Activated CD8-positive, alpha-beta memory T cell treated with anti-CD3 and anti-CD28 coated beads for 36 hours (primary cell): ENCODE measurements at regions not wholly inside any gene's neighbourhood (a gene's known extent, or its start where the extent isn't known, plus 50 kb on each side); places are given as distances from the start of the nearest gene placed in this dataset.

Experiments
- CTCF ChIA-PET: fragments of 350-600 bp; sonication (Branson Sonifier 250); formaldehyde crosslinking; loops from one replicate; lab custom pipeline; 2021; ENCODE audit warnings: antibody characterized with exemption; lab: Charles Lee
- POLR2A ChIA-PET: fragments of 350-600 bp; sonication (Branson Sonifier 250); formaldehyde crosslinking; loops from one replicate; lab custom pipeline; 2021; ENCODE audit warnings: antibody characterized with exemption; lab: Charles Lee

DNA sequence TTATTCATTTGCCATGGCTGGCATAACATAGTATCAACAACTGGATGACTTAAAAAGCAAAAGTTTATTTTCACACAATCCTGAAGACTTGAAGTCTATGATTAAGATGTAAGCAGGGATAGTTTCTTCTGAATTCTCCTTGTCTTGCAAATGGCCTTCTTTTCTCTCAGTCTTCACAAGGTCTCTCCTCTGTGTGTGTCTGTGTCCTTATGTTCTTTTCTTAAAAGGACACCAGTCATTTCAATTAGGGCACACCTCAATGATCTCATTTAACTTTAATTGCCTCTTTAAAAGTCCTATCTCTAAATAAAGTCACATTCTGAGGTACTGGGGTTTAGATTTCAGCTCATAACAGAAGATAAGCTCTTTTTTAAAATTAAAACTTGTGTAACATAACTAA lies 399.7 kb downstream of the PABPC4L start:
- ChIA-PET POLR2A (no interaction called here), CTCF (no interaction called here)

DNA sequence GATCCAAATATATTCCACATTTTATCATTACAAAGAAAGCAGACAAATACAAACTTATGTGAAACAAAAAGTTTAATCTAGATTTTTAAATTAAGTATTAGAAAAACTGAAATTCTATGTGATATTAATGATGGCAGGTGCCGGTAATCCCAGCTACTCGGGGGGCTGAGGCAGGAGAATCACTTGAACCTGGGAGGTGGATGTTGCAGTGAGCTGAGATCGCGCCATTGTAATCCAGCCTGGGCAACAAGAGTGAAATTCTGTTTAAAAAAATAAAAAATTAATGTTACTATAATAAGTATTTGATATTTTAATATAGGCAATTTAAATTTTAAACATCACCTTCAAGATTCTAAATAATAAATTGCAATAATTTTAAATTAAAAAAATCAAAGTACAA lies 400.6 kb downstream of the PABPC4L start:
- ChIA-PET POLR2A (no interaction called here), CTCF (no interaction called here)

DNA sequence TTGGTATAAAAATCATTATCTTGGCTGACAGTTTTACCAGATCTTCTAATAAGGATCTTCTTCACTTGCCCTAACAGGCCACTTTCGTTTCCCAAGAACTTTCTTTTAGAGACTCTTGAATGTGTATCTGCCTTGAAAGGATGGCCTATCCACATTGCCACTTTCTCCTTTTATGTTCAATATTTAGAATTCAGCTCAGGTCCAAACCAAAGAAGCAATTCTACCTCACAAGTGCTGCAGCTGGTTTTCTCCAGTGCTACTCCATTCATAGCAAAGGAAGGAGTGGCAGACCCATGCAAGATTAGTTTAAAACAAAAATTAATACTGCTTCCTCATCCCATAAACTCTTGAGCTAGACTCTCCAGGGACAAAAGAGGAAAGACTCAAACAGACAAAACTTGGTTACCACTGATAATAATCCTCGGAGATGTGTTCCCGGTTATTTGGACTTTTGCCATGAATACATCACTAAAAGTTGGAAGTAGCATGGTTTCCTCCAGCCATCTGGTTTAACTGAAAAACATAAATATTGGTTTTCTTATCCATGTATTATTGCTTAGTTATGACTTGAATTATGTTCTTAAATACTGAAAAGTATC lies 401.8 kb downstream of the PABPC4L start:
- ChIA-PET CTCF (no interaction called here), POLR2A (no interaction called here)

DNA sequence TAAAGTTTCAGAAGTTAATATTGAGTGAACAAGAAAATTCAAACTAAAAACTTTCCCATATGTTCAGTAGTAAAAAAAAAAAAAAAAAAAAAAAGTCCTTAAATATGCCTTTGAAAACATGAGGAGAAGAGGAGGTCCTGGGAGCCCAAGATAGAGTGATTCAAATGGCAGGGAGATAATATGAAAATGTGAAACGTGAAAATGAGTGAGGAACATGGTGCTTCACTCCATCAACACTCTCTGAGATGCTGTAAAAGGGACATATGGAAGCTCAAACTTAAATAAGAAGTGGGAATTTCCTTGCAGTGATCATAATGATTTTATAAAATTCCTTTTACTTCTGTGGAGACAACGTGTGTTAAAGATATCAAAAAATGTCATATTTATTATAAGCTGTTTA lies 423.9 kb downstream of the PABPC4L start:
- POLR2A ChIA-PET, result no interaction called here
- CTCF ChIA-PET, result no interaction called here

DNA sequence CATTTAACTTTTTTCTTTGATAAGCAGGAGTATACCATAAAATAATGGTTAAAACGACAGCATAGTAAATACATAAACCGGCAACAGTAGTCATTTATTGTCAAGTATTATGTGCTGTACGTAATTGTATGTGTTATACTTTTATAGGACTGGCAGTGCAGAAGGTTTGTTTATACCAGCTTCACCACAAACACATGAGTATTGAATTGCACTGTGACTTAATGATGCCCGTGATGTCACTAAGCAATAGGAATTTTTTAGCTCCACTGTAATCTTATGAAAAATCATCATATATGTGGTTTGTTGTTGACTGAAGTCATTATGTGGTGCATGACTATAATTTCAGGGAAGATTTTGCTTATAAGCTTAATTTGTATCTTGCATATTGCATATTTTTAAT lies 424.6 kb downstream of the PABPC4L start:
- ChIA-PET CTCF (no interaction called here), POLR2A (no interaction called here)

DNA sequence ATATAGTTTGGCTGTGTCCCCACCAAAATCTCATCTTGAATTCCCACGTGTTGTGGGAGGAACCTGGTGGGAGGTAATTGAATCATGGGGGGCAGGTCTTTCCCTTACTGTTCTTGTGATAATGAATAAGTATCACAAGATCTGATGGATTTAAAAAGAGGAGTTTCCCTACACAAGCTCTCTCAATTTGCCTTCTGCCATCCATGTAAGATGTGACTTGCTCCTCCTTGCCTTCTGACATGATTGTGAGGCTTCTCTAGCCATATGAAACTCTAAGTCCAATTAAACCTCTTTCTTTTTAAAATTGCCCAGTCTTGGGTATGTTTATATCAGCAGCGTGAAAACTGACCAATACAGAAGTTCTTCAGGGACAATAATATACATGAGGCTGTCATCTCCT lies 425.1 kb downstream of the PABPC4L start:
- POLR2A ChIA-PET, result no interaction called here
- CTCF ChIA-PET, result no interaction called here

DNA sequence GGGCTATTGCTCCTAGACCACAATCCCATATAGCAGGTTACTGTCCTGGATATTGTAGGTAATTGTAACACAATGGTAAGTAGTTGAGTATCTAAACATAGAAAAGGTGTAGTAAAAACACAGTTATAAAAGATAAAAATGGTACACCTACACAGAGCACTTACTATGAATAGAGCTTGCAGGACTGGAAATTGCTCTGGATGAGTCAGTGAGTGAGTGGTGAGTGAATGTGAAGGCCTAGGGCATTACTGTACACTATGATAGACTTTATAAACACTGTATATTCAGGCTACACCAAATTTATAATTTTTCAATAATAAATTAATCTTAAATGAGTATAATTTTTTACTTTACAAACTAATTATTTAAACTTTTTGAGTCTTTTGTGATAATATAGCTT lies 425.7 kb downstream of the PABPC4L start:
- CTCF ChIA-PET, result no interaction called here
- POLR2A ChIA-PET, result no interaction called here

DNA sequence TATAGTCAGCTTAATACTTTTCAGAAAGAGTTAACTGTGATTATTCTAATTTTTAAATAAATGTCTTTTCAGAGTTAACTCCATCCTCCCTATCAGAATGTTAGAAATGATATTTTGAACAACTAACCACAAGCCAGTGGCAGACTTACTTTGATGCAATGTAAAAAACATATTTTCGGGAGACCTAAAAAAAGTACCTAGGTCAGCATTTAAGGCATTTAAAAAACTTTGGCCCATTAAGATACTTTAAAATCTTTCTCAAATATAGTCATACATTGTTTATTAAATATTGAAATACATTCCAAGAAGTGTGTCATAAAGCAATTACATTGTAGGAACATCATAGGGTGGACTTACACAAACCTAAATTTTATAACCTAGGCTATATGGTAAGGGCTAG lies 426.1 kb downstream of the PABPC4L start:
- CTCF ChIA-PET, result no interaction called here
- POLR2A ChIA-PET, result no interaction called here

DNA sequence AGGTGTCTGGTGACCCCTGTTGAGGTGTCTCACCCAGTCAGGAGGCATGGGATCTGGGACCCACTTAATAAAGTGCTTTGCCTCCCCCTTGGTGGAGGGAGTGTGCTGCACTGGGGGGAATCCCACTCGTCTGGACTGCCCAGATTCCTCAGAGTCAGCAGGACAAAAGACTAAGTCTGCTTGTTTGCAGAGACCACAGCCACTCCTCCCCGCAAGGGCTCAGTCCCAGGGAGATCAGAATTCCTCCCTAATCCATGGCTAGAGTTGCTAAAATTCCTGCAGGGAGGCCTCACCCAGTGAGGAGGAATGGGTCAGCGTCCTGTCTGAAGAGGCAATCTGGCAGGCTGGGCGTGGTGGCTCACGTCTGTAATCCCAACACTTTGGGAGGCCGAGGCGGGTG lies 442.2 kb downstream of the PABPC4L start:
- ChIA-PET POLR2A (no interaction called here), CTCF (no interaction called here)

DNA sequence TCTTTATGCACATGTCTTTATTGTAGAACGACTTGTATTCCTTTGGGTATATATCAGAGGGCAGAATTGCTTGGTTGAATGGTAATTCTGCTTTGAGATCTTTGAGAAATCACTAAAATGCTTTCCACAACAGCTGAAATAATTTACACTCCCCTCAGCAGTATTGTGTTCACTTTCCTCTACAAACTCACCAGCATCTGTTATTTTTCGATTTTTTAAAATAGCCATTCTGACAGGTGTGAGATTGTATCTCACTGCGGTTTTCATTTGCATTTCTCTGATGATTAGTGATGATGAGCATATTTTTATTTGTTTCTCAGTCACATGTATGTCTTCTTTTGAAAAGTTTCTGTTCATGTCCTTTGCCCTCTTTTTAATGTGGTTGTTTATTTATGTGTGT lies 459.8 kb downstream of the PABPC4L start:
- POLR2A ChIA-PET, result no interaction called here

DNA sequence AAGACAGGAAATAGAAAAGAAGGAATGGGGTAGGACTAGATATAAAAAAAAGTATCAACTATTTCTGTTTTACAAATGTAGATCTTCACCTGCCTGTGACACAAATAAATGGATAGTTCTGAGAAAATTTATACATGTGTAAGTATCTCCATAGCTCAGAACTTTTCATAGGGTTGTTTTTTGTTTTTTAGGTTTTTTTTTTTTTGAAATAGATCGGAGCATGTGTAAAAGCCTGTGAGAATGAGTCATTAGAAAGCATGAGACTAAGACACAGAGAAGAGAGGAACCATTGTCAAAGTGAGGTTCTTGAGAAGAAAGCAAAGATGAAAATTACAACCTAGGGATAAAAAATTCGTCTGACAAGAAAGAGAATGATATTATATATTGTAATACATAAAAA lies 481.6 kb downstream of the PABPC4L start:
- ChIA-PET CTCF (no interaction called here), POLR2A (no interaction called here)

More for the DNA sequence above, 459.8 kb downstream of the PABPC4L start:
- CTCF ChIA-PET, result no interaction called here

DNA sequence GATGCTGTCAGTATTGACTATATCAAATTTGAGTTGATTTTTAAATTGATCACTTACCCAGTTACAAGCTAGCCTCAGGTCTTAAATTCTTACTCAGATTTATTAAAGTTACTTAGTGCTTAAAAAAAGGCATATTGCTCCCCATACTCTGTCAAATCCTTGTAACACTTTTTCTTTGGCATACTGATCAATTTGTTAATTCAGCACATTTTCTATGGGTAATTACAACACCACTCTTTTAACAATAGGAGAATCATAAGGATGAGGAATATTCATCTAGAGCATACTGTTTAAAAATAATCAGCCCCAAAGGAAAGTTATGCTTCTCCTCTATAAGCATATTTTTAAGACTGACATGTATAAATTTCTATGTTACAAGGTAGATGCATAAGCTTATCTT lies 482.5 kb downstream of the PABPC4L start:
- ChIA-PET CTCF (no interaction called here), POLR2A (no interaction called here)

DNA sequence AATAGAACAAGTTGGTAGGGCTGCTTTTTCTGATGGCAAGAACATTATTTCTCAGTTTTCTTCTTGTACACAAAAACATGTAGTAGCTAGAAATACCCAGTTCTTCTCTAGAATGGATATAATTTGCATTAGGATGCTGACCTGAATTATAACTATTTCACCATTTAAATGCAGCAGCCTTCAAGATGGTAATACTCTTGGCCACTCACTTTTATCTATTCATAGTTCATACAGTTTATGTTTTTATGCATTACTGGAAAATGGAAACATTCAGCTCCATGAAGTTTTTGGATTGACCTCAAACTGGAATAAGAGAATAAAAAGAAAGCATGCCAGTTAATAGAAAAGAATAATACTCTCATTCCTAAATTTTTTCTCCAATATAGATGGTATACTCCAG lies 487.4 kb downstream of the PABPC4L start:
- ChIA-PET POLR2A (no interaction called here), CTCF (no interaction called here)

DNA sequence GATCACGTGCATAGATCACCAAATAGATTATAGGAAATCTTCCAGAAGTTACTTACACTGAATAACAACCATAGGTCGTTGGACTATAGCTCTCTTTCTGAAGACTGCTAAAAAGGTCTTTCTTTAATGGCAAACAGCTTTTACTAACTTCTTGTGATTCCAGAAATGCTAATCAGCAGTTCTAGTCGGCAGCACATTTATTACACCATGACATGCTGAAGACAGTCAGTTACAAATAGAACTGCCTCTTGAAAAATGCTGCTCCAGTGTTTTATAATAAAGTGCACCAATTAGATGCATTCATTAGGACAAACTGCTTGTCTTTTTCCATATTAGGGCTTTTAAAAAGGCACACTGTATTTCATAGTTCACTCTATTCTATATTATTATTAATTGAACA lies 488.2 kb downstream of the PABPC4L start:
- ChIA-PET CTCF (no interaction called here), POLR2A (no interaction called here)

DNA sequence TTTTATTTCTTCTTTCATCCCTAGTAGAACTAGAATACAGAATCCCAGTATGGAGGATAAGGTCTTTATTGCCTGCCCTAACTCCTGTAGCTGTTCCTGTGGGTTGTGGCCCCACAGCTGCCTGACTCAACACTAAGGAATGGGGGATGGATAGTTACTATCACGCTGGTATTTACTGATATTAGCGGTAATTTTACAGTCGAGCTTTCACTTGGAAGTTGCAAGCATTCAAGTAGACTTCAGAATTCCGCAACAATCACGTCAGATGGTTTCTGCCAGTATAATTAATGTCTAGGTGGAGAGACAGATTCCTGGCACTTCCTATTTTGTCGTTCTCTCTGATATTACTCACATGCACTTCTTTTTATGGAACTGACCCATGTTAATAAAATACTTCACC lies 489.8 kb downstream of the PABPC4L start:
- ChIA-PET POLR2A (no interaction called here), CTCF (no interaction called here)

DNA sequence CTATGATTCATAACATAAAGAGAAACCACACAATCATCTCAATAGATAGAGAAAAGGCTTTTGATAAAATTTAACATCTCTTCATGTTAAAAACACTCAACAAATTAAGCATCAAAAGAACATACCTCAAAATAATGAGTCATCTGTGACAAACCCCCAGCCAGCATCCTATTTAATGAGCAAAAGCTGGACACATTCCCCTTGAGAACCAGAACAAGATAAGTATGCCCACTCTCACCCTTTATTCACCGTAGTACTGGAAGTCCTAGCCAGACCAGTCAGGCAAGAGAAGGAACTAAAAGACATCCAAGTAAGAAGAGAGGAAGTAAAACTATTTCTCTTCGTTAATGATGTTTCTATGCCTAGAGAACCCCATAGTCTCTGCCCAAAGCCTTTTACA lies 507.2 kb downstream of the PABPC4L start:
- CTCF ChIA-PET, result no interaction called here

DNA sequence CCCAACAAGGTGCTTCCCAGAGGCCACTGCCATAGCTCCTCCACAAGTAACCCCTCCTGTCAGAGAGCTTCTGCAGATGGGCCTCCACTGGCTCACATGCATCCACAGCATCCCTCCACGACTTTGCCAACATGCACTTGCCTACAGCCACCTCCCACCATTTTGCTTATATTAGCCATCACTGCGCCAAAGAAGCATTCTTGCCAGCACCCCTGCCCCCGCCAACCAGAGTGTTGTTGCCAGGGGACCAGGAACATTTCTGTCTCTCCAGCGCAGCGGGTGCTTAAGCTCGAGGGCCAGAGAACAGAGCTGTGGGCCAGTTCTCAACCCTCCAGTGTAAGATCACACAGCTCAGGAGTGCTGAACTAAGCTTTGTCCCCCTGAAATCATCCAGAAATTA lies 517.6 kb downstream of the PABPC4L start:
- POLR2A ChIA-PET, result no interaction called here
- CTCF ChIA-PET, result no interaction called here

More for the DNA sequence above, 507.2 kb downstream of the PABPC4L start:
- POLR2A ChIA-PET, result no interaction called here

DNA sequence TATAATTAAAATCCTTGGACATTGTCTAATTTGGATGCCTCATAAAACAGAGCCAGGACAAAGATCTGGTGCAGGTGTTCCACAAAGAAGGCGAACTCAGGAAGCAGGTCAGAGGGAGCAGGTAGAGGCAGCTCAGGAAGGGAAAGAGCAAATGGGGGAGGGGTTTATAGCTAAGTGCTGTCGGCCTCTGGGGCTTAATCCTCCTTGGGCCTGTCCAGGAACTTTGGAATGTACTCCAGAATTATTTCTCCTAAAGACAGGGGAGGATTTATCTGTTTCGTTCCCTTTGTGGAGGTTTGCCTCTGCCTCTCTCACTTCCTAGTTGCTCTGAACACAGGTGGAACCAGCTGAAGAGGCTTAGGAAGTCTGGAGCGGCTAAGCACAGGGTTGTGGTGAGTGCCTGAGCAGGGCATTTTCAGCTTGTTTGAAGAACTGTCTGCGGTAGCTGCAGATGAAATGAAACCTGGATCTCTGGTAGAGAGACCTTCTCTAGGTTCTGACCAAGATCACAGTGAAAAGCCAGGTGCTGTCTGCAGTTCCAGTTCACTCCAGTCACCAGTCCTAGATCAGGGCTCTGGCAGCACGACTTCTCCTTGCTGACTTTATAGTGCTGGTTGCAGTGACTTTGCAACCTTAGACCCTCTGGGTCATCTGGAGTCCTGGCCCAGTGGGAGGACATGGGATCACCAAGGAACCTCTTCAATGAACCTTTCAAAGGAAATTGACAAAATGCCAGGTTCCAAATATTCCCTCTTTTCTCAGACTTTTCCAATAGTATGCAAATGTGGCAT lies 519.2 kb downstream of the PCDH10 start:
- ChIA-PET POLR2A (no interaction called here), CTCF (no interaction called here)

DNA sequence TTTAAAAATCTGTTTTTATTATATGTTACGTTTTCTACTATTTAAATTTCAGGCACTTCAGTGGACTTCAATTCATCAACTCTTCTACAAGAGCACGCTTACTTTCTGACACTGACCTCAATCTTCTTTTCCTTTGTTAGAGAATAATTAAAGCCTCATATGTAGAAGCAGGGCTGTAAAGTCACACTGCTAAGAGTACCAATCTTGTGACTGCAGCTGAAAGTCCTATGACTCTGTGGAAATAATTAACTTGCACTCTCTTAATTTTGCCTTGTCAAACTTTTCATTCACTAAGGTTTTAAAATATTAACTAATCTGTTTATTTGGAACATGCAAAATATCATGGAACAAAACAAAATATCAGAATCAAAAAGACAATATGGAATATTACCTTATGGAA lies 498.1 kb downstream of the PCDH10 start:
- CTCF ChIA-PET, result no interaction called here
- POLR2A ChIA-PET, result no interaction called here

DNA sequence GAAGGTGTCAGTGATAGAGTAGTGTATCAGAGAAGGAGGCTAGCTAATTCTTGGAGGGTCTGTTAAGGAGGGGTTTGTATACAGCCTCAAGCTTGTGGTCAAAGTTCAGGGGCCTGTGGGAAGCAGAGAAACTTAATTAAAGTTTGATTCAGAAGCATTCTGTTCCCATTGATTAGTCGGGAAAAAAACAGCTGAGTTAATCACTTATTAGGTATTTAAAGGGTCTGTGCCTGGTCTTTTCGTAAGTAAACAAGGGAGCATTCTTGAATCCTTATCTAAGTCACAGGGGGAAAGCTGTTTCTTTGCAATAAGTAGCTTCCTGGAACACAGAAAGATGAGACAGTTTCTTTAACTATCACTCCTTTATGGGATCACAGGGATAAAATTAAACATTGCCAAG lies 492.1 kb downstream of the PCDH10 start:
- ChIA-PET POLR2A (no interaction called here), CTCF (no interaction called here)

DNA sequence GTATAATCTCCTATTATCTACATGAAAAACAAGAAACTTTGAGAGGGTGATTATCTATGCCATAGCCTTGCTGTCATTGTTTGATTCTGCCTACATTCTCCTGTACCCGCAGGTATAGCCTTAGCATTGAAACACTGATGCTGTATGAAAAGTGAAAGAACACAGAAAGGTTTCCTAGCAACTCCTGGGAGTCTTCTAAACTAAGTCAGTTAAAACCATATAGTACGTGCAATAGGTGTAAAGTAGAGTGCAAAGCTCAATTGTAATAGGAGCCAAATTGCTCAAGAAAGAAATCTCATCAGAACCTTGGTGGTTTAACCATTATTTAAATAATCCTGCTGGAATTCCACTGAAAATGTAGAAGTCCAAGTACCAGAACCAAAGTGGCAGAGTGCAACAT lies 489.7 kb downstream of the PCDH10 start:
- ChIA-PET POLR2A (no interaction called here), CTCF (no interaction called here)

DNA sequence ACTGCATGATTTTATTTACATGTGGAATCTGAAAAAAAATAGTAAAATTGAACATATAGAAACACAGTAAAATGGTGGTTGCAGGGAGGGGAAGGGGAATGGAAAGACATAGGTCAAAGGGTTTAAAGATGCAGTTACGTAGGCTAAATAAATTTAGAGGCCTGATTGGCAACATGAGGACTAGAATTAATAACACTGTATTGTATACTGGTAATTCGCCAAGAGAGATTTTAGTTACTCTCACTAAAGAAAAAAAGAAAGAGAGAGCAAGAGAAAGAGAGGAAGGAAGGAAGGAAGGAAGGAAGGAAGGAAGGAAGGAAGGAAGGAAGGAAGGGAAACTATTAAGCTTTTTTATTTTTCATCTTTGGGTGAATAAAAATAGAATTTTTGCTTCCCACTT lies 488.1 kb downstream of the PCDH10 start:
- ChIA-PET CTCF (no interaction called here), POLR2A (no interaction called here)
